GM21423 (cell line): ENCODE measurements at regions not wholly inside any gene's neighbourhood (a gene's known extent, or its start where the extent isn't known, plus 50 kb on each side); places are given as distances from the start of the nearest gene placed in this dataset.

ENCODE experiments used
- ATAC-seq: cut with Tn5 transposase; IDR thresholded peaks from one replicate; pipeline ENCODE4 v1.9.1; 2021; ENCODE audit warnings: mild to moderate bottlenecking, moderate library complexity; ENCODE audit not compliant: unreplicated experiment

GRCh38 chr1:233514946-233515391, 98.9 kb upstream of the KCNK1 start:
- ATAC-seq = no peak

DNA sequence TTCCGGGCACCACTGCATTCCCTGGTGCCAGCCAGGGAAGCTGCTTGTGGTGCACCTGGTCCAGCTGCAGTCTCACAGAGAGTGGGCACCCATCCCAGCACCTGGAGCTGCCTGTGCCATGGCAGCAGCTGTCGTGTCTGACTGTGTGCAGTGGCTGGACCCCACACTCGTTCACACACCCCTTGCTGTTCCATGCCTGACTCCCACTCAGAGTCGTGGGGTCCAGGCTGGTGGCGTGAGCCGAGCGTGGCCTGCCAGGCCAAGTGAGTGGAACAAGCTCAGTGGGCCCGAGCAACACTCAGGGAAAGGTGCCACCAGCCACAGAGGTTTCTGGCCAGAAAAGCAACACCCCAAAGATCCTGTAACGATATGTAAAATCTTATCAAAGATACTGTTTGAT, 97.2 kb upstream of the KCNK1 start:
- no peak for ATAC-seq

DNA sequence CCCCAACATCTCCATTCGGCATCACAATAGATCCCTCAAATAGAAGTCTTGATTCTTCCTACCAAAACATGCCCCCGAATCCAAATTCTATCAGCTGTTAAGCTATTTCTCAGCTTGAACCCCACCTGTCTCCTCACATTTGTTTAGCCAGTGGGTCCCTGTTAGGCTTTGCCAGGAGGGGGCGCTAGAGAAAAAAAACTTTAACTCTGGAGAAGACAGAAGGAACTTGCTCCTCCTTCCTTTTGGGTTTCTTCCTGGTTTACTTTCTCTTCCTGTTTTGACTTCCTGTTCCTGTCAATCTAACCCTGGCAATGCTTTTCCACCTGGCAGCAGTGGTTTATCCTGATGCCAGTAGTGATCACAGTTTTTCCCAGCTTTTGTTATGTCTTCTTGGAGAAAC, 95.6 kb upstream of the KCNK1 start:
- no peak for ATAC-seq

DNA sequence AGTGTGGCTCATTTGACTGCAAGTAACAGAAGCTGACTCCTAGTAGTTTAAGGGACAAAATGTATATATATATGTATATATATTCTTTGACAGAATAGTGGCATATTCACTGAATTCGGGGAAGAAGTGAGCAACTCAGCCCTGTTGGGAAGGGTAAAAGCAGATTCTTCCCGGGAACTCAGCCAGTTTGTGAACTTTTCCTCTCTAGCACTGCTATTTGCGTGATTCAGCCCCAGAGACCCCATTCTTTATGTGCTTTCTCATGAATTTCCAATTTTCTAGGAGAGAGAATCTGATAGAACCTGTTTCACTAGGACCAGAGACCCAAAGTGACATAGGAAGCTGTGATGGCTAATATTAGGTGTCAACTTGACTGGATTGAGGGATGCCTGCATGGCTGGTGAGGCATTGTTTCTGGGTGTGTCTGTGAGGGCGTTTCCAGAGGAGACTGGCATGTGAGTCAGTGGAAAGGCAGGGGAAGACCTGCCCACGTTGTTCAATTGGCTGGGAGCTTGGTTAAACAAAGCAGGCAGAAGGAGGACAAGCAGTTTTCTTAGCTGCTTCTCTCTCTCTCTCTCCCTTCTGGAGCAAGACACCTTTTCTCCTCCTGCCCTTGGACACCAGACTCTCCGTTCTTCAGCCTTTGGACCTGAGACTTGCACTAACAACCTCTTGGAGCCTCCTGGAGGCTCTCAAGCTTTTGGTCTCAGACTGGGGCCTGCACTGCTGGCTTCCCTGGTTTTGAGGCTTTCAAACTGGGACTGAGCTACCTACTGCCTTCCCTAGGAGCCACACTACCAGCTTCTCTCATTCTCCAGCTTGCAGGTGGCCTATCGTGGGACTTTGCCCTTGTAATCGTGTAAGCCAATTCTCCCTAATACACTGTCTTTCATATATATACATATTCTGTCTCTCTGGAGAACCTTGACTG, 93.4 kb upstream of the KCNK1 start:
- ATAC-seq = no peak

GRCh38 chr1:233523047-233523446, 90.9 kb upstream of the KCNK1 start:
- no peak for ATAC-seq

DNA sequence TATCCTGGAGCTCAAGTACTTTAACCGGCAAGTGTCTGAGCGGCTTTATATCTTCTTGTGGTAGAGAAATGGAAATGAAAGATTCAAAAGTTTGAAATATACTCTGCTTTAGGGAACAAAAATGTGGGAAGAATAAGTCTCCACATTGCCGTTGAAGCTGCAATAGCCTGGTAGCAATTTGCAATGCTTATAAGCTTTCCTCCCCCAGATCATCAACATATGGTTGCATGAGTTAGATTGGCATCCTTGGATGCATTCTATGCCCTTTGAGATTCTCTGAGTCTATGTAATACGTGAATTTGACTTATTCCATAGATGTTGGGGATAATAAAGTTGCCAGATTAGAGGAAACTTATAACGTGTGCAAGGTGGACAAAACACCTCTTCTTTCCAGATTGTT, 86.1 kb upstream of the KCNK1 start:
- ATAC-seq = no peak

DNA sequence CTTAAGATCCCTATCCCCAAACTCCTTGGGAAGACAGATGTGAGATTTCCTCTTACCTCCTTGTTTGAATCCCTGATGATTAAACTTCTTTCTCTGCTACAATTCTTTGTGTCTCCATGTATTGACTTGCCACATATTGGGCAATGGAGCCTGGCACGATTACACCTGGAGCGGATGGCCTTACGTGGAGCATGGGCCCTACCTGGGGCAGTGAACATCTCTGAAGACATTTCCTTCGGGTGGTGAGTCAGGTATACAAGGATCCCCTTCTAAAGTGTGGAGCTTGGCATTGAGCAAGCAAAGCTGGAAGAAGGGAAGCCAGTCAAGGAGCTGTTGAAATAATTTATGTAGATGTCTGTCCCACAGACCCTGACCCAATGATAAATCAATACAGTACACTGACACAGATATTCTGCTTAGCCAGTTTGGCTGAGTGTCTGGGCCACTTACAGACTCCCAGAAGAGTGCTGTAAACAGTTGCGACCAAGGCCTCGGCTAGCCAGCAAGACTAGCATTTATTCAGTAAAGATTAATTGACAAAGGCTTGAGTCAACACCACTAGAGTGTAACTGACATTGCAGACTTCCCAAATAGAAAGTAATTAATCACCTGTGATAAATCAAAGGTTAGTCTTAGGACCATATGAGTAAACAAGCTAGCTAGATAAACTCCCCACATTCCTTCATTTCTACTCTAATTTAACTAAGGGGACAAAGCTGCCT, 83.1 kb upstream of the KCNK1 start:
- no peak for ATAC-seq

- no peak for ATAC-seq
Observed at GRCh38 chr1:233540816-233541215, 73.1 kb upstream of the KCNK1 start.

DNA sequence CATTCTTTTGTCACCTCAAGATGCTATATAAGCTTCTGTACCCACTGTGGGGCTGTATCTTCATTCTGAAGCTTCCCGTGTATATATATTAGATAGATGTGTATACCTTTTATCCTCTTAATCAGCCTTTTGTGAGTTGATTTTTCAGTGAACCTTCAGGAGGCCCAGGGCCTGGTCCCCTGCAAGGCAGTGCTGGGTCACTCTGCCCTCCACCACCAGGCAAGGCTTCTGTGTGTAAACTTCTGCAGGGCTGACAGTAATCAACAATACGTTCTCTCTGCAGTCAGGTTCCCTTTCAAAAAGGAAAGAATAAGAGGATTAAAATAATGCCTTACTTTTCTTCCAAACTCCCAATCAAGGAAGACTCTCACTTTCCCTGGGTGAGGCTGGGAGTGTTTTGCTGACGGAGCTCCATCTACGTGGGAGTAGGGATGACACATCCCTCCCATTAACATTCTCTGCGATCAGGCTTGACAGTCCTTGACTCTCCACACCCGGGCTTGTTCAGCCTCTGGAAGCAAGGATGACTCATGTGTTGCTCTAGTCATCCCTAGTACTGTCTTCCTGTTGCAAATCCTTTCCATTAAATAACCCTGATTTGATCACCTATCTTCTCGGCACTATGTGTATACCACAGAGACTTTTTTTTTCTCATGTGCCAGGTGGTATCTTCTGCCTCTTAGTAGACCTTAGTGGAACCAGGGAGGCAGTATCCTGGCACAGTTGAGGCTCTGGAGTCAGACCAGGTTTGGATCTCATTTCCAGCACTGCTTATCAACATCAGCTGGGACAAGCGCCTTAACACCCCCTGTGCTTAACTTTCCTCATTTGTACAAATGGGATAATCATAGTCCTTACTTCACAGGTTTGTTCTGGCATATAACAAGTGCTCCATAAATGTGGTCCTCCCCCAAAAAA, 70.3 kb upstream of the KCNK1 start:
- no peak for ATAC-seq

GRCh38 chr1:233544304-233544703, 69.6 kb upstream of the KCNK1 start:
- ATAC-seq = no peak

GRCh38 chr1:233547726-233548125, 66.2 kb upstream of the KCNK1 start:
- ATAC-seq = no peak

DNA sequence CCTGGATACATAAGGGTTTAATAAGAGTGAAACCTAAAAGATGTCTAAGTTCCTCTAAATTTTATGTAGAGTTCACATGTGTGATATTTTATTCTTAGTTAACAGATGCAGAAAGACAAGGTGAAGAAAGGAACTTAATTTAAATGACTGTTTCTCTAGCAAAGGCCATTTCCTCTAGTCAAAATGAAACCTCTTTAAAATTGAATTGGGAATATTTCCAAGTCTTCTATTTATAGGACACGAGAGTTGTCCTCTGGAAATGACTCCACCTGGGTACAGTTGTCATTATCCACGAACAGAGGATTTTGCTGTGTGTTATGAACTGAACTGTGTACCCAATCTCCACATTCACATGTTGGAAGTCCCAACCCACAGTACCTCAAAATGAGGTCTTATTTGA, 64.5 kb upstream of the KCNK1 start:
- ATAC-seq = no peak

GRCh38 chr1:233549917-233550316, 64.0 kb upstream of the KCNK1 start:
- ATAC-seq = no peak

- no peak for ATAC-seq
Observed at GRCh38 chr1:233554037-233554436, 59.9 kb upstream of the KCNK1 start.

GRCh38 chr1:233561708-233562426, 52.0 kb upstream of the KCNK1 start:
- no peak for ATAC-seq
